Stimulated activated CD8-positive, alpha-beta memory T cell treated with anti-CD3 and anti-CD28 coated beads, Interleukin-12 subunit alpha, Interleukin-12 subunit beta, amount 100 ng/mL, for 24 hours (primary cell): ENCODE measurements at regions not wholly inside any gene's neighbourhood (a gene's known extent, or its start where the extent isn't known, plus 50 kb on each side); places are given as distances from the start of the nearest gene placed in this dataset.

ENCODE experiments used
- DNase-seq: peaks from one replicate; pipeline ENCODE4 v3.0.0-alpha.2; 2020; ENCODE audit errors: extremely low read depth

DNA sequence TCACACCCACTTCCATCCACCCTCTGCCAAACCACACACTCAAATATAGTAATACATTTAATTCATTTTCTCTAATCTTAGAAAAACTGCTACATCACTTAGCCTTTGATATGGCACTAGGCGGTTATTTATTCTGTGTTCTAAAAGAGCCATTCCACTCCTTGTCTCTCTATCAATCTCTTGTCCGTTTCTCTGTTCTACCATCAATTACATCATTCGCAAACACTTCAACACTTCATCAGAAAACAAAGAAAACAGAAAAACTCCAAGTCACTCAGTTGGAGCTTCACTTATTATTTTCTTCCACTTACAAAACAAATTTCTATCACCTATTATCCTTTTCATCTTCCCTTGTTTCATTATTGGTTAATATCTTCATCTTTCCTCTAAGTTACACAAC is 1523.0 kb downstream of the KCNT2 start:
- DNase-seq = no peak

DNA sequence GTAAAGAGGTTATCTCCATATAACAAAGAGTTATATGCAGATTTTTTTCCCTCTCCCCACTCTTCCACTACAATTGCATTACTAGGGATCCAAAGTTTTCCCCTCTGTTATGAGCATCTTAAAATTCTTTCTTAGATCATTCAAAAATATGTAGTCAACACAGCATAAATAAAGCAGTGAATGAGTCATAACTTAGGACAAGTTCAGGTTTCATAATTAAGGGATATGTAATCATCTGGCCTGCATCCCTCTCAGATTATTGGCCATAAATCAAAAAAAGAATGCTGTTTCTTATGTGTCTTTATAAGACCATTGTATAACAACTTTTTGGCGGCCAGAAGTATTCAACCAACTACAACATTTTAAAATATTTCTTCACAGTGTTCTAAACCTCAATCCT is 1526.1 kb downstream of the KCNT2 start:
- no peak for DNase-seq

DNA sequence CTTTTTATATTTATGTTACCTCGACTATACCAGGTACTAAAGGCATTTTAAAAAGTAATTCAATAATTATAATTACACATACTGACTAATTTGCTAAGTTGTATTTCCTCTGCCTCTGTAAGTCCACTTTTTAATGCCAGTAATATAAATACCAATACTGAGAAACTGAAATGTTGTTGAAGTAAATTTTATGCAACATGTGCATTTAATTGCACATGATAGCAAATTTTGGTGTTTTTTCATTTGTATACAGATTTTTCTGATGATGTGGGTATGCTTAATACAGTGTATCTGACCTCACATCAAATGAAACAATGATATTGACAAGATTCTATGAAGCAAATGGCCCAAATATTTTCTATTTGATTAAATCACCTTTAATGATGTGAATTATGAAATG is 1531.6 kb downstream of the KCNT2 start:
- DNase-seq = no peak

DNA sequence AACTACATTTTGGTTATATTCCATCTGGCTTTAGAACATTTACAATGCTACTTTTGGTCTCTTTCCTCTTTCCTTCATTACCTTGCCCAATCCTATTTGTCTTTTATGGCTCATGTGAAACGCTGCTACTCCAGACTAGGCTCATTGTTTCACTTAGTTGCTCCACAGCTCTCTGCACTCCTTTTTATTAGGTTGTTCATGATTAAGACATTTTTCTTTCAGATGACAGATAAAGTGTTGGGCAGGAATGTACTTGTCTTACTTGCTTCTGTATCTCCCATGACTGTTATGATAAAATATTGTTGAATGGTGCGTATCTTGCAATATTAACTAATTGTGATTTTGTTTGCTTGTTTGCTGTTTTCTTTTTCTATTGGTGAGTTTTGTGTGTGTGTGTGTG is 1532.3 kb downstream of the KCNT2 start:
- DNase-seq = no peak

DNA sequence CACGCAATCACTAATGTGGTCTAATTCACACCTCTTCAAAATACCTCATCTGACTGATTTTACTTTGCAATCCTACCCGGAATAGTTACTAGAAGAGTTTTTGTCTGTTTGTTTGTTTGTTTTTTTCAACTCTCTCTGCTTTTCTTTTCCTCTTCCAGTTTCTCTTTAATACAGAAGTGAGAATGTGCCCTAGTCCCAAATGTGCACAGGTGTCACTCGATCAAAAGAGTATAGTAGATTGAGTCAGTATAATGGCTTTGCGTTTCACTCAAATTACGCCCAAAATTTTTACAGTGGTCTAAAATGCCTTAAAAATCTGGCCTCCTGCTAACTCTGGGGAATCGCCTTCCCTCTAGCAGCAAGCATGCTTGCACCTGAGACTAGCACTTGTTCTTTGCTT is 1536.8 kb downstream of the KCNT2 start:
- no peak for DNase-seq

DNA sequence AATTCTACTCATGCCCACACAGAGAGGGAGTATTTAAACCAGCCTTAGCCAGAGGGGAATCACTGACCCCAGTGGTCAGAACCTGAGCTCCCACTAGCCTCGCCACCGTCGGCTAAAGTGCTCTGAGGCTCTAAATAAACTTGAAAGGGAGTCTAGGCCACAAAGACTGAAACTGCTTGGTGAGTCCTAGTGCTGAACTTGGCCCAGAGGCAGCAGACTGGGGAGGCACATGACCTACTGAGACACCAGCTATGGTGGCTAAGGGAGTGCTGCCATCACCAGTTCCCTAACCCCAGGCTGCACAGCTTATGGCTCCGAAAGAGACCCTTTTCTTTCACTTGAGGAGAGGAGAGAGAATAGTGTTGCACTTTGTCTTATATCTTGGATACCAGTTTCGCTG is 1542.8 kb downstream of the KCNT2 start:
- DNase-seq = no peak

DNA sequence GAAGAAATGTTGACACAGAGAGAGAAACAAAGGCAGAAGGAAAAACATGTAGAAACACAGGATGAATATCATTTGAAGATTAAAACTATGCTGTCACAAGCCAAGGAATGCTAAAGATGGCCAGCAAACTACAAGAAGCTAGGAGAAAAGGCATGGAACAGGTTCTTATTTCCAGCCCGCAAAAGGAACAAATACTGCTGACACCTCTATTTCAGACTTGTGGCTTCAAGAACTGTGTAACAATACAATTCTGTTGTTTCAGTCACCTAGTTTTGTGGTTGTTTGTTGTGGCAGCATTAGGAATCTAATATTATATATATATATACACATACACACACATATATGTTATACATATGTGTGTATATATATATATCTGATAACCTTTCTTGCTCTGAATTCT is 1543.9 kb downstream of the KCNT2 start:
- no peak for DNase-seq

DNA sequence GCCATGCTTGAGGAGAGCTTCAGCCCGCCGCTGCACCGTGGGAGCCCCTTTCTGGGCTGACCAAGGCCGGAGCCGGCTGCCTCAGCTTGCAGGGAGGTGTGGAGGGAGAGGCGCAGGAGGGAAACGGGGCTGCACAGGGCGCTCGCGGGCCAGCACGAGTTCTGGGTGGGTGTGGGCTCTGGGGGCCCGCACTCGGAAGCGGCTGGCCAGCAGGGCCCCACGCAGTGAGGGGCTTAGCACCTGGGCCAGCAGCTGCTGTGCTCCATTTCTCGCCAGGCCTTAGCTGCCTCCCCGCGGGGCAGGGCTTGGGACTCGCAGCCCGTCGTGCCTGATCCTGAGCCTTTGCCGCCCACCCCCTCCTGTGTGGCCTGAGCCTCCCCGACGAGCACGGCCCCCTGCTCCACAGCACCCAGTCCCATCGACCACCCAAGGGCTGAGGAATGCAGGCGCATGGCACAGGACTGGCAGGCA is 1554.0 kb downstream of the KCNT2 start:
- DNase-seq = no peak

DNA sequence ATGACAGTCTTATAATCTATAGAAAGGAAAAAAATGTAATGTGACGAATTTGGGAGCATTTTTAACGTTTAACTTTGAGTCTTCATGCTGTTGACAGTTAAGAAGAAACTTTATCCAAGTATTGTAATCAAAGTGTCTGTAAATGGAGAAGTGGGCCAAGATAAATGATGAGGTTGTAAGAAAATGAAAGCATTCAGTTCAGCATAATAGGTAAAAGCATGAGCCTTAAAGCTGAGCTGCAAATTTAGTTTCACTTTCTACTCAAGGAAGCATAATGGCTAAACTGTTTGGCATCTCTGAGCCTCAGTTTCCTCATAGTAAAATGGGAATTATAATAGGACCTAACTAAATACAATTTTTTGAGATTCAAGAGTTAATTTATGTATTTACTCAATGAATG is 1554.8 kb downstream of the KCNT2 start:
- DNase-seq = no peak

DNA sequence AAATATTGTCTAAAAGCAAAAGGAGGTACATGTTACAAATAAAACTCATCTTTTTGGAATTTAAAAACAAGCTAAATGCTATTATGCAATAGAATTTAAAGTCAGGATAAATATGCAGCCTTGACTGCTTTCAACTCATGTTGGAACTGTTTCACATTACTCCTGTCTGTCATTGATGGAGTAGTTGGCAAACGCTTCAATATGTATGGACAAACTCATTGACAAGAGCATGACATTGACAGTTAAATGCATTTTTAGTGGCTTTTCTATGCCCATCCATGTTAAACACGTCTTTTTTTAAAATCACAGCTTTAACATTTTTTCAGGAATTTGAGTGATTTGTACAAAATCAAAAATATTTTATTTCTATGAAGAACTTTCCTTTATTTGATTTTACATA is 1560.5 kb downstream of the KCNT2 start:
- DNase-seq = no peak

DNA sequence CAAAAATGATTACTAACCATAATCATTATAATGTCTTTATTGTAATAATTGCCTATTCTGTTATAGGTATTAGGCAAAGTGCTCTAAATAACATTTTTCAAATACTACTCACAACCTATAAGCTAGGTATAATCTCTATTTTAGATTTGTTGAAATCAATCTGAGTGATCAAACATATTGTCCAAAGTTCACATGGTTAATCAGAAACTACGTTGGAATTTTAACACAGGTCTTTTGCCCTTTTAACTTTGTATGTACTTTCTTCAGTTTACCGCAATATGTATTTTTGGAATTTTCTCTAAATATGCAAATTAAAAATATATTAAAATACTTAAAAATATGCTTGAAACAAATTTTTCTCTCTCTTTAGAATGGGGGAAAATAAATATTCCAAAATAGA is 1563.2 kb downstream of the KCNT2 start:
- DNase-seq = no peak

DNA sequence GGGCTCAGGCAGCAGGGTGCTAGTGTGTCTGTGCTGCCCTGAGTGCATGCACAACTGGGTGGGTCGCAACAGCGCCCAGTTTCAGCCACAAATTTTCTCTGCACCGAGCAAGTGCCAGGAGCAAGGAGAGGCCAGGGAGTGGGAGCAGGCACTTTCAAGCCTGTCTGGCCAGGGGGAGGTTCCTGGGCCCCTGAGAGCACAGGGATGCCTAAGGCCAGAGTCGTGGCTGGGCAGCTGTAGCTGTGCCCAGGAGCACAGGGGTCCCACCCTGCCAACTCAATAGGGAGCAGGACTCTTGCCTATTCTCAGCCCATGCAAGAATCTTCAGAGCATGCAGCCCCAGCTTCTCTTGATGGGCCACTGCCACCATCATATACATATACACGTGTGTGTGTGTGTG is 1577.4 kb downstream of the KCNT2 start:
- no peak for DNase-seq

DNA sequence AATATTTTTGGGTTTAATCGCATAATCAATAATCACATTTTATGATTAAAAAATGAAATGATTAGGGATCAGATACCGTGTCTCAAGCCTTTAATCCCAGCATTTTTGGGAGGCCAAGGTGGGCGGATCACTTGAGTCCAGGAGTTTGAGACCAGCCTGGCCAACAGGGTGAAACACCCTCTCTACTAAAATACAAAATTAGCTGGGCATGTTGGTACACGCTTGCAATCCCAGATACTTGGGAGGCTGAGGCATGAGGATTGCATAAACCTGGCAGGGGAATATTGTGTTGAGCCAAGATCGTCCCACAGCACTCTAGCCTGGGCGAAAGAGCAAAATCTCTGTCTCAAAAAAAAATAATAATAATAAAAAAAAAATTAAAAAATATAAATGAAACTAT is 1581.4 kb downstream of the KCNT2 start:
- DNase-seq = no peak

DNA sequence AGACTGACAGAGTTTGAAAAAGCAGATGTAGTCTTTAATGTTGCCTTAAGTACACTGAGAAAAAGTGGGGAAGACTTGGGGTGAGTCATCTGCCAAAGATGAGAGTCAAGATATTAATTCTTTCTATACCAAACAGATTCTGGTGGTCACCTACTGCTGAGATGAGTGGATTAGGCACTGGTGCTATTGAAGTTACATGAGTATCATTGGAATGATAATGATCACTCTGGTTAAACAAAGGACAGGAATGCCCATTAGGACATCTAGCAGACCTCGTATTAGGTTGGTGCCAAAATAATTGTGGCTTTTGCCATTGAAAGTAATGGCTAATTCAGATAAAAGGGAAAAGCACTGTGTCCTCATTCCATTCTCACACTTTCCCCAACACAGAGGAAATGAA is 1588.9 kb downstream of the KCNT2 start:
- no peak for DNase-seq

DNA sequence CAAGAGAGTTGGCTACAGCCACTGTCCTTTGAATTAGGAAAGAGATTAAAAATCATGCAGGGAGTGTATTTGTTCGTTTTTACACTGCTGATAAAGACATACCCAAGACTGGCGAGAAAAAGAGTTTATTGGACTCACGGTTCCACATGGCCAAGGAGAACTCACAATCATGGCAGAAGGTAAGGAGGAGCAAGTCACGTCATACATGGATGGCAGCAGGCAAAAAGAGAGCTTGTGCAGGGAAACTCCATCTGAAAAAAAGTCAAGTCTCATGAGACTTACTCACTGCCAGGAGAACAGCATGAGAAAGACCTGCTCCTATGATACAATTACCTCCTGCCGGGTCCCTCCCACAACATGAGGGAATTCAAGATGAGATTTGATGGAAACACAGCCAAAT is 1595.2 kb downstream of the KCNT2 start:
- no peak for DNase-seq

DNA sequence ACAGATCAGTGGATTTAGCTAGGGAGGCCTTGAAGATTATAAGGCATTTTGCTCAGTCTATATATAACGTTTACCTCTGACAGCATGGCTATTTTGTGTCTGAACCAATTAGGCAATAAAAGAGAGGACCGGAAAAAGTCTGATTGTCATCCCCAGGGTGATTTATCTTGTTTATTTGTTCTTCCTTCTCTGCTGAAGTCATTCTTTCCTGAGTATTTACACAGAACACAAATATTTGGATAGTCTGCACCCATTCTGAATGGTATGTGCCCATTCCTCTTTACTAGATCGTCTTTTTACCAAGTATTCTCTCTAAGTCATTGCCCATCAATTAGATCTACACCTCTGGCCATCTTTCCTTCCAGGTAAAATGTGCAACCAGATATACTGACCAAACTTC is 1602.9 kb downstream of the KCNT2 start:
- DNase-seq = no peak

DNA sequence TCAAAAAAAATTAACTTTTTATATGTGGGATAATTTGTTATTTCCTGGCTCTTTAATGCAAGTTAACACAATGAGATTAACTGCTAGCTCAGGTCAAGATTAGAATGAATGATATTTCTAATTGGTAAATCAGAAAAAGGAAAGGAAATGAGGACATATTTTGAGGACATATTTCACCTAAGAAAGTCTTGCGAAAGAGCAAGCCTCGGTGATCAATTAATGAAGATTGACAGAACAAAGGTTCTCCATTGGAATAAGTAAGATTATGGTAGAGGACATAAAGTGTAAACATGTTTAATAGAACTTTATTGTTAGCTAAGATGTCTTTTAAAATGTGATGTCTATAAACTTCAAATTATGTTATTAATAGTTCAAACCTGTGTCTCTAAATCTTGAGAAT is 1617.8 kb downstream of the KCNT2 start:
- DNase-seq = no peak

DNA sequence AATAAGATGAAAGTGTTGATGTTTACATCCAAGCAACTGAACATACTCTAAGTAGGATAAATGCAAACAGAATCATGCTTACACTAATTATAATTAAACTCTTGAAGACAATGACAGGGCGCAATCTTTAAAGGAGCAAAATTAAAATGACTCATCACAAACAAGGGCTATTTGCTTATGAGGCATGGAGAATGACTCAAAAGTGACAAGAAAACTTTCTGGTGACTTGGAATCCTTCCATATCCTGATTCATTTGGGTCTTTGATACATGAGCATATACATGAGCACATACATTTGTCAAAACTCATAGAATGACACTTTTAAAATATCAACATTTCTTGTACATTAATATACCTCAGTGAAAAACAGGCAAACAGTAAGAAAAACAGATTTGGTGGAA is 1632.3 kb downstream of the KCNT2 start:
- no peak for DNase-seq

DNA sequence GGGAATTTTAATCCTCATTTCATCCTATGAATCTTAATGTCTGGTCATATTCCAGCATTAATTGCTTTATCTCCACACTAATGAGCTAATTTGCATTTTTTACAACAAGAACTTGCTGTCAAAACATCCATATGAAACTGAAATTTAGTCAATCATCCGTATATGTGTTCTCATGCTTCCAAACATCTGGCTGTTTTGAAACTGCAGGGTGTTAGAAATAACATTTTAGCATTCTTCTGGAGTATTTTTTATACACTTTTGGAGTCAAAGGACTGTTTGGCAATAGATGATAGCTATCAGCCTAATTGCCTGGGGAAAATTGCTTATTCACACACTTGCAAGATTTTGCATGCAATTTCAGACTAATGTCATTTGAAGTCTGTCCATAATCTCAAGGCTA is 1639.3 kb downstream of the KCNT2 start:
- DNase-seq = no peak

DNA sequence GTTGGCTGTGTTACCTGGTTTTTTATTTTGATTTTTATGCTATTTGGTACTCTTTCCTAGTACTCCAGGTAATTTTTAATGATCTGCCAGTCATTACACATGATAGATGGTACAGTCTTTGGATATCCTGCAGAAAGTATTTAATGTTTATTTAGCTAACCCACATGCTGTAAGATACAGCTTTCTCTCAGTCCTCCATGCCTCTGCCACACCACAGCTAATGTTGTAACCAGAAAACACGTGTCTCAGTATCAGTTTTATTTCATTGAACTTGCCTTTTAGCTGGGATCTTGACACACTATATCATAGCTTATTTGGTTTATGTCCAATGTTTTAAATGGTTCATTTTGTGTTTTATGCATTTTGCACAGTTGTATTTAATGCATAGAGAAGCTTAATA is 1648.4 kb downstream of the KCNT2 start:
- no peak for DNase-seq

DNA sequence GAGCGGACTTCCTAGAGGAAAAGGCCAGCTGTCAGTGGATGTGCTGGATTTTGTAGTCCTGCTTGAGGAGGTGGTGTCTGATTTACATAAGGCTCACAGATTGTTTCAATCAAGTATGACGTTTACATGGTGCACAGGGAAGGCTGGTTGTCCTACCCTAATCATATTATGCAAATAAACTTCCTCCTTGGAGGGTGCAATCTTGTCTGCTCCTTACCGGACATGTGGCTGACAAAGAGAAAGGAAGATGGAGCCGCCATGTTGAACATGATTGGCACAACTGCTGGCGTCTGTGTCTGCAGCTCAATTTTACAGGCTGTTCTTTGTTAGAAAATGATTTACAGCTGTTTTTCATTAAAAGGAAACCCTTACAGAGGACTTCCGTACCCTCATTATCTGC is 1656.1 kb downstream of the KCNT2 start:
- DNase-seq = no peak

DNA sequence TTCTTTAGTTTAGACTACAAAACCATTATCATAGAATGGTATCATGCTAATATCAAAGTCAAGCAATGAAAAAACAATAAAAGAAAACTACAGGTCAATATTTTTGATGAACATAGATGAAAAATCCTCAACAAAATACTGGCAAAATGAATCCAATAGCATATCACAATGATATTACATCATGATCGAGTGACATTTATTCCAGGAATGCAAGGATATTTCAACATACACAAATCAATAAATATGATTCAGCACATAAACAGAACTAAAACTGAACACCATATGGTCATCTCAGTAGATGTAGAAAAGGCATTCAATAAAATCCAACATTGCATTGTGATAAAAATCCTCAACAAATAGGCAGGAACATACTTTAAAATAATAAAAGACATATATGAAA is 1657.7 kb downstream of the KCNT2 start:
- DNase-seq = no peak

DNA sequence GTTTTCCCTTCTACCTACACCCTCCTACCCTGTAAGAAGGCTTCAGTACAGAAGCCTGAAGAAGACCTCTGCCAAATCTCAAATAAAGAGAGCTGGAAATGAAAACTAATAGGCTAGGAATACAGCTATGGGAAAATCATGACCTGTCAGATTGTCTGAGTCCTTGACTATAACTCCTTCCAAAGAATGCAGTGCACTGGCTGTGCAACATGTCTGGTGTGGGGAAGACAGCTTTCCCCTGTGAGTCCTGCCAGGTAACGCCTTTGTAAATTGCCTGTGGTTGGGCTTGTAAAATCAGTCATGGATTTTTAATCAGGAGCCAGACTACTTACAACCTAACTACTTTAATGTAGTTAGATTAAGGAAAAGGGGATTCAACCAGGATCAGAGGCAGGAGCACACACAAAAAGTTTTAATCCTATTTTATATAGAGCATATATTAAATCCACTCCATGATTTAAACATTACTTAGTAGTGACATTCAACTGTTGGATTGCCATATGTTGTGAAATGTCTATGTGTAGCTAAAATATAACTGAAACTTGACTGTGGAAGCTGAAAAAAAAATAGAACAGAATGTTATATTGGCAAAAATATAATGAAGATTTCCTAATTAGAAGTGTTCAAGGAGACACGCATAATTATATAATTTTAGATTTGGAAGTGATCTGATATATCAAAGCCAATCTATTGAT is 1667.8 kb downstream of the KCNT2 start:
- no peak for DNase-seq

DNA sequence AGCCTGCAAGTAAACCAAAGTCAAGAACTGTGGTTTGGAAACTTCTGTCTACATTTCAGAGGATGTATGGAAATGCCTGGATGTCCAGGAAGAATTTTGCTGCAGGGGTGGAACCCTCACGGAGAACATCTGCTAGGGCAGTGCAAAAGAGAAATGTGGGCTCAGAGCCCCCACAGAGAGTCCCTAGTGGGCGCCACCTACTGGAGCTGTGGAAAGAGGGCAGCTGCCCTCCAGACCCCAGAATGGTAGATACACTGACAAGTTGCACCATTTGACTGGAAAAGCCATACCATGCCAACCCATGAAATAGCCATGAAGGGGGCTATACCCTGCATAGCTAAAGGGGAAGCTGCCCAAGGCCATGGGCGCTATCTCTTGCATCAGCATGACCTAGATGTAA is 1672.4 kb downstream of the KCNT2 start:
- DNase-seq = no peak
